GM12878 (cell line): ENCODE measurements at regions not wholly inside any gene's neighbourhood (a gene's known extent, or its start where the extent isn't known, plus 50 kb on each side); places are given as distances from the start of the nearest gene placed in this dataset.

Source experiments
- HDAC6 ChIP-seq: fragments of 200-600 bp; sonication (generic); IDR thresholded peaks from one replicate; pipeline ENCODE4 v1.8.0; 2017; ENCODE audit warnings: antibody characterized with exemption; ENCODE audit not compliant: unreplicated experiment
- NFIC ChIP-seq: IDR thresholded peaks from 2 replicates; pipeline ENCODE4 v1.6.1; 2012; ENCODE audit warnings: low read depth, mild to moderate bottlenecking, inconsistent platforms, low read length, moderate library complexity
- POLR2AphosphoS5 ChIP-seq: IDR thresholded peaks from 2 replicates; pipeline ENCODE4 v1.6.1; 2011; ENCODE audit warnings: mild to moderate bottlenecking, low read length, inconsistent platforms
- TAF1 ChIP-seq: IDR thresholded peaks from 2 replicates; pipeline ENCODE4 v1.6.1; 2011; ENCODE audit warnings: mild to moderate bottlenecking, low read depth, low read length, borderline replicate concordance
- ZBTB40 ChIP-seq: fragments of 450-650 bp; IDR thresholded peaks from 2 replicates; pipeline ENCODE4 v1.6.1; 2016; ENCODE audit warnings: mild to moderate bottlenecking, moderate library complexity, borderline replicate concordance

DNA sequence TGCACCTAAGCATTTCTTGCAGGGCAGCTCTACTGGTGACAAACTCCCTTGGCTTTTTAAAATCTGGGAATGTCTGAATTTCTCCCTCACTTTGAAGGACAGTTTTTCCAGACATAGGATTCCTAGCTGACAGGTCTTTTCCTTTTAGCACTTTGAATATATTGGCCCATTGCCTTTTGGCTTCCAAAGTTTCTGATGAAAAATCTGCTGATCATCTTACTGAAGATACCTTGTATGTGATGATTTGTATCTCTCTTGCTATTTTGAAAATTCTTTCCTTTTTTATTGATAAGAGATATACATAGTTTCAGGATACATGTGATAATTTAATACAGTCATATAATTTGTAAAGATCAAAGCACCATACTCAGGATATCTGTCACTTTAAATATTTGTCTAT, 211.1 kb downstream of the ZIC5 start:
- no peak for TF ChIP-seq NFIC
- TF ChIP-seq POLR2AphosphoS5, result no peak
- no peak for TF ChIP-seq ZBTB40
- no peak for TF ChIP-seq TAF1
- TF ChIP-seq HDAC6, result no peak
